ENCODE measurements at regions not wholly inside any gene's neighbourhood (a gene's known extent, or its start where the extent isn't known, plus 50 kb on each side); places are given as distances from the start of the nearest gene placed in this dataset.

- no peak for TF ChIP-seq ZNF512 (CRISPR knock-in tag; IDR thresholded peaks at IDR 0.05; ENCODE audit: borderline replicate concordance)
- no peak for TF ChIP-seq IRF2 (CRISPR knock-in tag; IDR thresholded peaks at IDR 0.05; ENCODE audit: borderline replicate concordance, low read depth)
Measured at GRCh38 chr5:155080721-155081120, 67.2 kb downstream of the KIF4B start (continued).

GRCh38 chr5:155081618-155082017 lies 68.1 kb downstream of the KIF4B start:
- DNase-seq (ENCODE audit: low spot score) (no peak), ATAC-seq (no peak)
- Mint-ChIP-seq H3K9me3 (no peaks in the 10 kb centered on the region), H3K36me3 (no peaks in the 10 kb centered on the region), H3K4me3 (no peak overlapping the region), H3K27me3 (ENCODE audit: low read depth) (no peaks in the 10 kb centered on the region), H3K4me1 (peaks cover 16% of the 10 kb centered on the region), H3K27ac (no peak overlapping the region)
- ChIA-PET CTCF (no interaction called here), POLR2A (no interaction called here)
- TF ChIP-seq RELA (CRISPR knock-in tag; IDR thresholded peaks at IDR 0.05; ENCODE audit: borderline replicate concordance) (no peak), NFE2L1 (CRISPR knock-in tag; IDR thresholded peaks at IDR 0.05) (no peak), ARID4B (CRISPR knock-in tag; IDR thresholded peaks at IDR 0.05; ENCODE audit: borderline replicate concordance) (no peak), PRRX2 (CRISPR knock-in tag; IDR thresholded peaks at IDR 0.05) (no peak), EMX1 (CRISPR knock-in tag; IDR thresholded peaks at IDR 0.05) (no peak), E2F5 (CRISPR knock-in tag; IDR thresholded peaks at IDR 0.05) (no peak), NR3C1 (CRISPR knock-in tag; conservative IDR thresholded peaks at IDR 0.05; ENCODE audit: low read depth) (no peak), ZNF219 (CRISPR knock-in tag; IDR thresholded peaks at IDR 0.05; ENCODE audit: borderline replicate concordance) (no peak), MYBL2 (CRISPR knock-in tag; IDR thresholded peaks at IDR 0.05) (no peak), FOXJ3 (CRISPR knock-in tag; IDR thresholded peaks at IDR 0.05; ENCODE audit: borderline replicate concordance) (no peak)

GRCh38 chr5:155082401-155082800 lies 68.8 kb downstream of the KIF4B start:
- no peaks in the 10 kb centered on the region for H3K9me3 Mint-ChIP-seq
- CTCF ChIA-PET = no interaction called here
- DNase-seq (ENCODE audit: low spot score) = no peak
- no peak overlapping the region for H3K4me3 Mint-ChIP-seq
- H3K36me3 Mint-ChIP-seq = no peaks in the 10 kb centered on the region
- H3K4me1 Mint-ChIP-seq = peaks cover 18% of the 10 kb centered on the region
- H3K27me3 Mint-ChIP-seq (ENCODE audit: low read depth) = no peaks in the 10 kb centered on the region
- no peak for ATAC-seq
- no peak overlapping the region for H3K27ac Mint-ChIP-seq
- POLR2A ChIA-PET = no interaction called here
- no peak for TF ChIP-seq FOXP1 (CRISPR knock-in tag; IDR thresholded peaks at IDR 0.05; ENCODE audit: borderline replicate concordance)
- TF ChIP-seq FOXK1 (CRISPR knock-in tag; IDR thresholded peaks at IDR 0.05) = no peak
- no peak for TF ChIP-seq FOXP4 (CRISPR knock-in tag; IDR thresholded peaks at IDR 0.05)
- TF ChIP-seq CBFB (CRISPR knock-in tag; IDR thresholded peaks at IDR 0.05; ENCODE audit: low read depth) = no peak
- no peak for TF ChIP-seq TEAD1 (CRISPR knock-in tag; IDR thresholded peaks at IDR 0.05)
- TF ChIP-seq AR (CRISPR knock-in tag; IDR thresholded peaks at IDR 0.05) = no peak
- no peak for TF ChIP-seq ZNF219 (CRISPR knock-in tag; IDR thresholded peaks at IDR 0.05; ENCODE audit: borderline replicate concordance)
- no peak for TF ChIP-seq SMAD4 (CRISPR knock-in tag; IDR thresholded peaks at IDR 0.05)
- TF ChIP-seq IRF2 (CRISPR knock-in tag; IDR thresholded peaks at IDR 0.05; ENCODE audit: borderline replicate concordance, low read depth) = no peak
